Esophagus muscularis mucosa (tissue), 4 donors: ENCODE measurements at regions not wholly inside any gene's neighbourhood (a gene's known extent, or its start where the extent isn't known, plus 50 kb on each side); places are given as distances from the start of the nearest gene placed in this dataset.

Experiments
- DNase-seq: peaks from one replicate; pipeline ENCODE4 v3.0.0-alpha.2; 2017; ENCODE audit errors: extremely low spot score
- H3K27ac ChIP-seq, 4 donors: fragments of 200-600 bp; sonication (generic); replicated peaks in 1 of 4; 1 replicate in 3 of 4; 2 replicates in 1 of 4; pipeline ENCODE4 v1.5.1; 2016 to 2019; ENCODE audit warnings: mild to moderate bottlenecking in 1 of 4
- H3K27me3 ChIP-seq, 4 donors: fragments of 200-600 bp; sonication (generic); one replicate each; pipeline versions ENCODE4 v1.5.1 to v1.6.0; 2016 to 2019
- H3K36me3 ChIP-seq, 4 donors: fragments of 200-600 bp; sonication (generic); one replicate each; pipeline ENCODE4 v1.5.1; 2016 to 2019
- H3K4me1 ChIP-seq, 4 donors: fragments of 200-600 bp; sonication (generic); one replicate each; pipeline ENCODE4 v1.5.1; 2016 to 2019
- H3K4me3 ChIP-seq, 4 donors: fragments of 200-600 bp; sonication (generic); 1 replicate in 2 of 4; 2 replicates in 2 of 4; pipeline ENCODE4 v1.5.1; 2016 to 2019; ENCODE audit warnings: mild to moderate bottlenecking in 4 of 4, moderate library complexity in 1 of 4
- H3K9me3 ChIP-seq, 4 donors: fragments of 200-600 bp; sonication (generic); 1 replicate in 3 of 4; 2 replicates in 1 of 4; pipeline ENCODE4 v1.5.1; 2016 to 2019
- CTCF ChIP-seq, 3 experiments: fragments of 200-600 bp in 2 of 3; fragments of 450-650 bp in 1 of 3; sonication (generic) in 2 of 3; IDR thresholded peaks; one replicate each; pipeline ENCODE4 v1.5.1; 2017 to 2019; ENCODE audit warnings: antibody characterized with exemption in 3 of 3, mild to moderate bottlenecking in 2 of 3, moderate library complexity in 1 of 3
- EP300 ChIP-seq: sonication (generic); formaldehyde crosslinking; IDR thresholded peaks from one replicate; pipeline ENCODE4 v1.6.1; 2017; ENCODE audit warnings: antibody characterized with exemption
- POLR2A ChIP-seq: fragments of 450-650 bp; IDR thresholded peaks from one replicate; pipeline ENCODE4 v1.6.1; 2017; ENCODE audit warnings: antibody characterized with exemption, moderate library complexity, mild to moderate bottlenecking, low read depth
- POLR2AphosphoS5 ChIP-seq, 2 donors: sonication (generic); formaldehyde crosslinking; IDR thresholded peaks; one replicate each; pipeline ENCODE4 v1.6.1; 2017; ENCODE audit warnings: antibody characterized with exemption in 2 of 2
- WGBS: methylation state at CpG from one replicate; pipeline ENCODE4 v1.1.5; 2018; 5-methylcytosine and 5-hydroxymethylcytosine counted together
- intact Hi-C: fragments of 100-400 bp; cut with DNase I; formaldehyde crosslinking; loops from one replicate; pipeline ENCODE4 v1.15.1; 2023

GRCh38 chr7:46707973-46708372, 786.9 kb upstream of the IGFBP3 start:
- H3K4me3 ChIP-seq = no peak overlapping the region
- no peak for DNase-seq
- no peaks in the 10 kb centered on the region for H3K27me3 ChIP-seq
- TF ChIP-seq CTCF (IDR thresholded peaks at IDR 0.05) = no peak
- no peak for TF ChIP-seq EP300
- no peak for TF ChIP-seq POLR2A
- no peak for TF ChIP-seq POLR2AphosphoS5 (IDR thresholded peaks at IDR 0.05)
- peaks cover 0 to 16% (median 11%) of the 10 kb centered on the region in 4 donors for H3K4me1 ChIP-seq
- intact Hi-C loops = no loop called here
- no peaks in the 10 kb centered on the region for H3K36me3 ChIP-seq
- no peak overlapping the region for H3K27ac ChIP-seq
- no peaks in the 10 kb centered on the region for H3K9me3 ChIP-seq

- 44% methylated on average over 7 of the region's 7 CpGs for WGBS
- Histone ChIP-seq H3K27me3 (no peaks in the 10 kb centered on the region), H3K9me3 (no peaks in the 10 kb centered on the region), H3K27ac (no peak overlapping the region), H3K4me1 (peaks cover 0 to 16% (median 11%) of the 10 kb centered on the region in 4 donors), H3K36me3 (no peaks in the 10 kb centered on the region), H3K4me3 (no peak overlapping the region)
- no peak for DNase-seq
- TF ChIP-seq CTCF (IDR thresholded peaks at IDR 0.05) = no peak
- no peak for TF ChIP-seq POLR2AphosphoS5 (IDR thresholded peaks at IDR 0.05)
- TF ChIP-seq EP300 = no peak
- TF ChIP-seq POLR2A = no peak
- intact Hi-C loops = no loop called here
These were observed 784.5 kb upstream of the IGFBP3 start for GRCh38 chr7:46705386-46706255.

- 54% methylated on average over 1 of the region's 1 CpG for WGBS
These were observed 775.7 kb upstream of the IGFBP3 start for GRCh38 chr7:46696741-46697140.

GRCh38 chr7:46695051-46695708, 774.1 kb upstream of the IGFBP3 start:
- TF ChIP-seq EP300 (no peak), CTCF (IDR thresholded peaks at IDR 0.05) (peak in 1 of 3 experiments; percentile 2)
- no peak for DNase-seq
- 94% methylated on average over 3 of the region's 3 CpGs for WGBS
- no peaks in the 10 kb centered on the region for H3K27me3 ChIP-seq
- H3K9me3 ChIP-seq = no peaks in the 10 kb centered on the region
- intact Hi-C loops = no loop called here
- no peaks in the 10 kb centered on the region for H3K4me1 ChIP-seq
- H3K27ac ChIP-seq = no peak overlapping the region
- H3K36me3 ChIP-seq = no peaks in the 10 kb centered on the region
- H3K4me3 ChIP-seq = no peak overlapping the region

More at GRCh38 chr7:46696741-46697140, 775.7 kb upstream of the IGFBP3 start:
- intact Hi-C loops = no loop called here
- Histone ChIP-seq H3K36me3 (no peaks in the 10 kb centered on the region), H3K4me1 (no peaks in the 10 kb centered on the region), H3K27me3 (no peaks in the 10 kb centered on the region), H3K4me3 (no peak overlapping the region), H3K27ac (no peak overlapping the region), H3K9me3 (no peaks in the 10 kb centered on the region)
- DNase-seq = no peak
- TF ChIP-seq CTCF (IDR thresholded peaks at IDR 0.05) (no peak), EP300 (no peak), POLR2AphosphoS5 (IDR thresholded peaks at IDR 0.05) (no peak)
